Tongue (tissue), 1 donor: ENCODE measurements at regions not wholly inside any gene's neighbourhood (a gene's known extent, or its start where the extent isn't known, plus 50 kb on each side); places are given as distances from the start of the nearest gene placed in this dataset.
A peak's percentile ranks its signal among the peaks of the same experiment; 100 is the strongest.
"Not testable (repeated sequence)": the region's sequence is repeated elsewhere in the genome, so short reads cannot be mapped to it uniquely, and the experiment has no call there.

ENCODE experiments used
- DNase-seq: peaks from one replicate; pipeline ENCODE4 v3.0.0-alpha.2; 2015

DNA sequence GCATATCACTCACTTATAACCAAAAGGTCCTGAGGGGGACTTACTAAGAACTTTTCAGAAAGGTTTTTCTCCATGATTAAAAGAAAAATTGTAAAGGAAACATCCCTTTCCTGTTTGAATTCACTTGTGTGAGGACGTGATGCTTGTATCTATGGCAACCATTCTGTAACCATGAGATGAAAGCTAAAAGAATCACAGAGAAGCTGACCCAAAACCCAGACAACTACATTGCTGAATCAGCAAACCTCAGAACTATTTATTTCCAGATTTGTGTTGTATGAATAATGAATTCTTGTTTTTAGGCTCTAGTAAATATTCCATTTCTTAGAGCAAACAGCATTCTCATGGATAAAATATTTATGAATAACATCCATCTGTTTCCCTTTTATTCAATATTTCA, 91.2 kb downstream of the RCHY1 start:
- DNase-seq: no peak

DNA sequence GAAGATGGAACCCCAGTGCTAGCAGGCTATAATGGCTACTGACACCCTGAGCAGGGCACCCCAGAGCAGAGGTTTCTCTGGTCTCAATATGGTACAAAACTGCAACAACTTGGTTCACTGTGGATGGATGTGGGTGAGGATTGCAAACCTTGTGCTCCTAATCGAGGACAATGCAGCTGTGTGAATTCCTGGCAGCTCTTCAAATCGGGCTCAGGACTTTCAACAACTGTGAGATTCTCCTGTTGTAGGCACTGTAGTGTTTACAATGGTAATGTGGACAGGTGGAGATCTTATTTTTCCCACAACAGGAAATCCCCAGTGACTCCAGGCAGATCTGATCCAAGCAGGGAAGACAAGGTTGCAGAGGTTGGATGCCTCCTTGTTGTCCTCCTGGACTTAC, 101.5 kb downstream of the RCHY1 start:
- DNase-seq: peak; percentile 50

DNA sequence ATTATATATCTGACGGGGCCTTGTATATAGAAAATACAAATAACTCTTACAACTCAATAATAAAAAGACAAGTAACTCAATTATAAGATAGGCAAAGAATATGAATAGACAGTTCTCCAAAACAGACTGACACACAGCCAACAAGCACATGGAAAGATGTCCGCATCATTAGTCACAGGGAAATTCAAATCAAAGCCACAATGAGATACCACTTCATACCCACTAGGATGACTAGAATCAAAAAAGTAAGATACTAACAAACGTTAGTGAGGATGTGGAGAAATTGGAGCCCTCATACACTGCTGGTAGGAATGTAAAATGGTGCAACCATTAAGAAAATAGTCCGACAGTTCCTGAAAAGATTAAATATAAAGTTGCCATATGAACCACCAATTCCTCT, 115.7 kb downstream of the RCHY1 start:
- no peak for DNase-seq

DNA sequence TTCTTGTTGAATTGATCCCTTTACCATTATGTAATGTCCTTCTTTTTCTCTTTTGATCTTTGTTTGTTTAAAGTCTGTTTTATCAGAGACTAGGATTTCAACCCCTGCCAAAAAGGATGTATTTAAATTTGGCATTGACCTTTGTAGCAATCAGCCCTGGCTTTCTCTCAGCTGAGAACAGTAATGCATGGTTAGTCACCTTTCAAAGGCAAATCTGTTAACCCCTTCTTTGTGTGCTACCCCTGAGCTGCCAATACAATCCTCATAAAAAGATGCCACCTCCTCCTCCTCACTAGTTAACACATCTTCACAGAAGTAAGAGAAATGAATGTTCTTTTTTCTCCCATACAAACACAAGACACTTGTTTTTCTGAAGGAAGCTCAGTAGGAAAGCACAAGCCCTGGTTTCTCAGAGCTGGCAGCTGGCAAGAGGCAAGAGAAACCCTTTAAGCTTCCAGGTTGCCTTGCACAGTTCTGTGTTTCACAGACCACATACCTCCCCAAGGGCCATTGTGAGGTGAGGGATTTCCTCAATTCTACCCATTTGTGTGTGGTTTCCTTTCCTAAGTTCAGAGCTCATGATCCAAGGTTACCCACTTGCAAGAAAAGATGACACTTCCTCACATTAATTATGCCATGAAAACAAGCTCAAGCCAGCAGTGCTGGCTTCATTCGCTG, 122.6 kb downstream of the RCHY1 start:
- DNase-seq: no peak

DNA sequence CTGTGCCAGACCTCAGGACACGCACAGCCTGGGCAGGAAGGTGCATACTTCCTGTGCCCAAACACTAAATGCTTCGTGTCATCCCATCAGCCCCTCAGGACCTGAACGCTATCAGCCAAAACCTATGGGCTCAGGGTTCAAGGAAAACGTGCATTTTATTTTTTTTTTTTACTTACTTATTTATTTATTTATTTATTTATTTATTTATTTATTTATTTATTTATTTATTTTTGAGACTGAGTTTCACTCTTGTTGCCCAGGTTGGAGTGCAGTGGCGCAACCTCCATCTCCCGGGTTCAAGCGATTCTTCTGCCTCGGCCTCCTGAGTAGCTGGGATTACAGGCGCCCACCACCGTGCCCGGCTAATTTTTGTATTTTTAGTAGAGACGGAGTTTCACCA, 127.8 kb downstream of the RCHY1 start:
- DNase-seq: not testable (repeated sequence)

DNA sequence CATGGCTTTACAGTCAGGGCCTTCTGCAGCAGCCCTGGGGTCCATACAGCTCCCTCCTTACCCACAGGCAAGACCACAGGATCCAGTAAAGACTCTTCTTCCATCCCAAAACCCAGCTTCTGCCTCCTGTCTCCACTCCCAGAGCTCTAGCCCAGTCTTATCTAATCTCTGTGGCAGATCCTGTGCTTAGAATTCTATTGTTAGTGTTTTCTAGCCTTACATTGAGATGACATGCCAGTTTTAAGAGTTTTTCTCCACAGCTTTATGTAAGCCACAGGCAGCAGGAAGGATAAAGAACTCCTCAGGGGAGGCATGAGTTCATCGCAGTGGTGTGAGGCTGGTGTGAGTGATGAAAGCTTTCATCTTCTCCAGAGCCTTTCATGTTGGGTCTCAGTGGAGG, 129.1 kb downstream of the RCHY1 start:
- no peak for DNase-seq

DNA sequence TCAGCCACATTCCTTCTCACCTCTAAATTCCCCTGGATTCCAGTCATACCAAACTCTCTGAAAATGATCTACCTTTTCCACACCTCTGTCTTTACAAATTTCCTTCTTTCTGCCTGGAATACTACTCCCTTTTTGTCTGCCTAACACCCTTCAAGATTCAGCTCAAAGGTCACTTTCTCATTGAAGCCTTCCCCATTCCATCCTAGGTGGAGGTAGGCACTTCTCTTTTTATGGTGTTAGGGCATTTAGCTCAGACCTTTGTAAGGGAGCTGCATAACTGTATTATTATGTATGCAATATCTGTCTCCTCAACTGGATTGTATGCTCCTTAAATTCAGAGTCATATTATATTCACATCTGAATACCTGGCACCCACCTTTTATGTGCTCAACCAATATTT, 137.7 kb downstream of the RCHY1 start:
- DNase-seq: no peak

DNA sequence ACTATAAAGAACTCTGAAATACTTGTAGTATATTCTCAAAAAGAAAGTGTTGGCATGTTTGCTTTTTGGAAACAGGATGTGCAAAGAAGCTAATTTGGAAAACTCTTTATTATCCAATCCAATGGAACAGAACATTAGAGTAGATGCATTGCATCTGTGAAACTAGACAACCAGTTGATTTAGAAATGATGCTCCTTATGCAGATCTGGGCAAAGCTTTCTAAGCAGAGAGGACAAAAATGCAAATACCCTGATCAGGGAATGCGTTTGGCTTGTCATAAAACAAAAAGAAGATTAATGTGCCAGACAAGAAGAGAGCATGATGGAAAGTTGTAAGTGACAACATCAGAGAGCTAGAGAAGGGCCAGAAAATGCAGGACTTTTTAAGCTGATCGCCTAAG, 142.3 kb downstream of the RCHY1 start:
- DNase-seq: peak; percentile 9

DNA sequence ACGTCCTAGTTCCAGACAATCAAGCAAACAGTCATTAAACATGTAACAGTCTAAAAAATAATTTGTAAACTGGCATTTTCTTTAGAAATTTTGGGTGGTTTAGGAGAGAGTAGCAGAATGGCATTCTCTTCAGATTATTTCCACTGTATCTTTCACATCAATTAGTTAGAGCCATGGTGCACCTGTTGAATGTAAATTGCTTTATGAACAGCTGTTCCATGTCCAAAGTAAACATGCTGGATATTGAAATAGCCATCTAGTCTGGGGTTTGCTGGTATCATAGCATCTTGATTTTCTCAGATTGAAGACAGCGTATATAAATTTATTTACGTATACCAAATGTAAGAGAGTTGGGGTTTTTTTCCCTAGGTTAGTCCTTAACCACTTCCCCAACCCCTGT, 143.6 kb downstream of the RCHY1 start:
- DNase-seq: peak; percentile 85

DNA sequence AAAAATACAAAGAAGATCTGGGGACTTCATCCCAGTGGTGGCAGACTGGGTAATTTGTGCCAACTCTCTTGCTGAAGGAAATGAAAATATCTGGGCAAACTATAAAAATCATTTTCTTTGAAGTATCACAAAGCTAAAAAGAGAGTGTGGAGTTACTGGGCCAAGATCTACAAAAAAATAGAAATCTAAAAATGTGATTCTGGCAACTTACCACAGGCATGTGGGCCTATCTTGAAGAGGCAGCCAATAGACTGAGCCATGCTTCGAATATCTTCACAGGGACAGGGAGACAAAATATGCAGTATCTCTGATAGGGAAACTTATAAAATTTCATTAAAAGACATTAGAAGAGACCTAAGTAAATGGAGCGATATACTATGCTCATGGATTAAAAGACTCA, 168.8 kb downstream of the RCHY1 start:
- no peak for DNase-seq

DNA sequence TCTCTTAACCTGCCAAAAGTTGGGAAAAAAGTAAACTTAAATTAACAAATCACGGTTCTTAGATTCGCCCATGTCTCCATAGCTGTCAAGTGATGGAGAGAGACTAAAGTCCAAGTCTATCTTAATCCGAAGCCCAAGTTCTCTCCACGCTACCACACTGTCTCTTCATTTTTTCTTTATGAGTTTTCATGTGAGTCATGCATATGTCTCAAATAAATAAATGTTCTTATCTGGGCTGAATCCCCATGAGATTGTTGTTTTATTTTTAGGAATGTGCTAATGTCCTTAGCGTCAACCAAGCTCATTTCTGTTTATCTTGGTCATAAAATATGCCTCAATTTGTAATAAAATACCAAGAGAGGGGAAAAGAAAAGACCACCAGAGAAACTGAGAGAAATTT, 169.3 kb downstream of the RCHY1 start:
- DNase-seq: no peak

DNA sequence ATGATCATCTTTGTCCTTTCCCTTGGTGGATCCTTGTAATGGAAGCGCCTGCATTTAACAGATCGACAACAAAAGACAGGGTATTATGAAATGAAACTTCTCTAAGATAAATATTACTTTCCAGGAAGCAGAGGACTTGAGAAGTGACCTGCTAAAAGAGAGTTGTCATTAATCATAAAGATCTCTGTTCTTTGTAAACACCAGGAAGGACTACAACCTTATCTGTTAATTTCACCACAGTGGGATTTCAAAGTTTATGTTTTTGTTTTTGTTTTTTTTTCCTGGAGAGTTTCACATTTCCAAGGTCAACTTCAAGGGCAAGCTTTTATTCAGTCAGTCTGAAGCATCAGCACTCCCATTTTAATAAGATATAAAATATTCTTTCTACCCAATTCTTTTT, 170.9 kb downstream of the RCHY1 start:
- no peak for DNase-seq

DNA sequence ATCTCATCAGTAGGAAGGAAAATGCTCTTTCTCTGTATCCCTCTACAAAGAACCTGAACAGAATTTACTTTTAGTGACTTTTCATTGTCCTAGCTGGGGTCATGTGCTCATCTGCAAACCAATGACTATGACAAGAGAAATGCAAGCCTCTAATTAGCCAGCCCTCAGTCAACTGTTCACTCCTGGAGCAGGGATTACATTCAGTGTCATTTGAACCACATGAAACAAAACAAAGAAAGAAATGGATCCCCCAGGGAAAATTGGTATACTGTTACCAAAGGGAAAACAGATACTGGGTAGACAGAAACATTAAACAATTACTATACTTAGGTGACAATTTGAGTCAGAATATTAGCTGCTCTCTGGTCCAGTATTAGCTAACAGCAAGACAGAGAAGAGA, 173.6 kb downstream of the RCHY1 start:
- DNase-seq: no peak

DNA sequence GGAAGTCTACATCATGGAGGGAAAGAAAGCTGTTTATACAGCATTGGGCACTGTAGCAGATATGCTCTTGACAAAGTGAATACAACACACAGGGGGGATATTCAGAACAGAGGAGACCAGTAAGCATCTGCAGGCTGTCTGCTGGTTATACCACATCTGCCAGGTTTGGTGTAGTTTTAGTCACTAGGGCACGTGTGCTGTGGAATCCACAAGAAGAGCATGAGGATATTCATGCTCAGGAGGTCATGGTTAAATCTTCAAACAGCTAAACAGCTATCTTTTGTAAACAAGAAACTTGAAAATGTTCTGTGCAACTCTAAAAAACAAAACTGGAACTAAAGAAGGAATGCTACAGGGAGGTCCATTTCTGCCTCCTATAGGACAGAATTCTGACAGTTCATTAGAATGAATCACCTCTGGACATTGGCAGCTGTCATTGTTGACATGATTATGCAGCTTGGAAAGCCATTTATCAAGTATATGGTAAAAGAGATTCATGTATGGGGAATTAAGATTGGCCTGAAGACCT, 175.8 kb downstream of the RCHY1 start:
- DNase-seq: no peak

DNA sequence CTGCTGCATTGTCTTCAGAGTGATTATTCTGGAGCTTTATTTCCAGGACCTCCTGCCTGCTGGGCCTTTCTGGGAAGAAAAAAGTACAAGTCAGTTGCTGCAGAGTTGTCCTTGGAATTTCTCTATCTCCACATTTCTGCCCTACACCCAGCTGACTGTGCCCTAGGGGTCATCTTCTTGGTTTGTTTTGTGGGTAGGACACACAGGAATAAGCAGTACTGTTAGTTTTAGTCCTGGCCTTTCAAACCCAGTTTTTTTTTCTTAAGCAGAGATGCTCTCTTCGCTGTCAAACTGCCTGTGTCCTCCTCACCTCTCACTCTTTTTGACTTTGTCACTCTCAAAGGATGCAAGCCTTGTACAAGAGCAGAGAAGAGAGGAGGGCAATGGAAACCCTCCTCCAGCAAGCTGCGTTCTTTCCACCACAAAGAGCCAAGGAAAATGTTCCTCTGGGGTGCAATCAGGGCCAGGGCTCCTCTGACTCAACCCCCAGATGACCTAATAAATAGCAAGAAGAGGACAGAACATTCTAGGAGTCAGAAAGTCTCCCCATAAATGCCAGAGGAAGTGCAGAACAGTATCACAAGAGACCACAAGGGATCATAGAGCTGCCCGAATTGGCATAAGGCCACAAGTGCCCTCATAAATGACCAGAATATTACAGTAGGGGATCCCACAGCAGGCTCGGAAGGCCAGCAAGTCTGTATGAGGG, 186.2 kb downstream of the RCHY1 start:
- DNase-seq: no peak

DNA sequence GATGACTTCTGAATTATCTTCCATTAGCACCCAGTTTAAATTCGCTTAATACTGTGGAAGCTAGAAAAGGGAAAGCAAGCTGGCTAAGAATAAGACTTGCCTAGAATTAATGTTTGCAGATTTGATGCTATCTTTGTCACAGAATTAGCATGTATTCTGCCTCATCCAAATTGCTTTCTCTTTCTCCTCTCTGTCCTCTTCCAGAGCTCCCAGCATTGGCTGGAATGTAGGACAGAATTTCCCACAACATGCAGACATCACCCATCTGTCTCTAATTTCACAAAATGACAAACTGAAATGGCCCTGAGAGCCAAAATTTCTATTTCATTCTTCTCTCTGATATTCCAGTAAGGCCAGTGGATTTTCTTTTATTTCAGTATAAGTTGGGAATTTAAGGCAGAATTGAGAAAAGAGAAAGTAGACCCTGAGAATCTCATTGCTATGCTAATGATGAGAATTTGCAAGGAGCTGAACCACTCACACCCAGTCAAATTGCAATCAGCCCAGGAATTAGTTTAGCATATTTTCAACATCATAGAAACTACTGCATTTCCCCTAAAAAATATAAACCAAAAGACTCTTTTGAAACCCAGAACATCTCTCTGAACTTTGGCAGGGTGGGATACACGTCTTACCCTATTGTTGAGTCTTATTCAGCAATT, 188.8 kb downstream of the RCHY1 start:
- no peak for DNase-seq

DNA sequence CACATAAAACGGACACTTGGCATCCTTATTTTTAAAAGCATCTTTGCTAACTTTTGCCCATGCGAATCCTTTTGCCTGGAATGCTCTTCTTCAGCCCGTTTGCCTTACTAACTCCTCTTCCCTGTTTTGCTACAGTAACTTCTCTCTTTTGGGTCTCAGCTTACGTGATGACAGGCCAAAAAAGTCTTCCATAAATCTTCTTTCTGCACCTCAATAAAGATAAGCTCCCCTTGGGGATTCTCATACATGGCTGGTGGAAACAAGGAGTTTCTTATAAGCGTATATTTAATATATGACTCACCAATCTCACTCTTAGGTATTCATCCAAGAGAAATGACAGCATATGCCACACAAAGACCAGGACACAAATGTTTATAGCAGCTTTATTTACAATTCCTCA, 192.7 kb downstream of the RCHY1 start:
- no peak for DNase-seq

DNA sequence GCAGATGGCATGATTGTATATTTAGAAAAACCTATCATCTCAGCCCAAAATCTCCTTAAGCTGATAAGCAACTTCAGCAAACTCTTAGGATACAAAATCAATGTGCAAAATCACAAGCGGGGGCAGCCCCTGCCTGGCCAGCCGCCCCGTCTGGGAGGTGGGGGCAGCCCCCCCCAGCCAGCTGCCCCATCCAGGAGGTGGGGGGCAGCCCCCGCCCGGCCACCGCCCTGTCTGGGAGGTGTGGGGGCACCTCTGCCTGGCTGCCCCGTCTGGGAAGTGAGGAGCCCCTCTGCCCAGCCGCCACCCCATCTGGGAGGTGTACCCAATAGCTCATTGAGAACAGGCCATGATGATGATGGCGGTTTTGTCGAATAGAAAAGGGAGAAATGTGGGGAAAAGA, 196.6 kb downstream of the RCHY1 start:
- DNase-seq: not testable (repeated sequence)

DNA sequence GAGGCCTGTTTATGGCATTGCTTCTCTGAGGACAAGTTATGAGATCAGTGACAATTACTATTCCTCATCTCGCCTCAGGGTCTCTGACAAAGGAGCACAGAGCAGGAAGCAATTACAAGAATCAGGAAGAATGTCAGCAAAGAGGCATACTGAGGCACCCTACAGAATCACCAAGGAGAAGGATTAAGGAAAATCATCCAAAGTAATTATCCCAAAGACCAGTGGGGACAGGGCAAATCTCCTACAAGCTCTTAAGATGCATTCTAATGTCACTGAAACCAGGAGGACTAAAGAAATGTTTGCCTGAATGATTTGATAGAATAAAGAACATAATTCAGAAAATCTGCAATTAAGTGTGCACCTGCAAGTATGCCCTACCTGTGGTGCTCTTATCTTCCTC, 206.2 kb downstream of the RCHY1 start:
- DNase-seq: no peak

DNA sequence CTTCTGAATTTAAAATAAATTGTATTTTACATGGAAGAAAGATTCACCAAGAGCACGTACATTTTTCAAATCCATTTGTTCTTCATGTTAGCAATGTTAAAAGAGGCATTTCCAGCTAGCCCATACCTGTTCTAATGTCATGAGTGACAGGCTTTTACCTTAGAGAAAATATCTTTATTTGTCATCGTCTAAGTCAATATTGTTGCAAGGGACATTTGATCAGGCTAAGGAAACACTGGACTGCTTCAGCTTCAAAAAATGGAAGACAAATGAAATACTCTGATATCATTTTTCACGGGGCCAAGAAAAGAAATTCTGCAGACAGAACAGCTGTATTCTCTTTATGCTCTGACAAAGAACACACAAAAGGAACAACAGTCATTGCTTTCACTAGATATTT, 207.7 kb downstream of the RCHY1 start:
- peak; percentile 24 for DNase-seq

DNA sequence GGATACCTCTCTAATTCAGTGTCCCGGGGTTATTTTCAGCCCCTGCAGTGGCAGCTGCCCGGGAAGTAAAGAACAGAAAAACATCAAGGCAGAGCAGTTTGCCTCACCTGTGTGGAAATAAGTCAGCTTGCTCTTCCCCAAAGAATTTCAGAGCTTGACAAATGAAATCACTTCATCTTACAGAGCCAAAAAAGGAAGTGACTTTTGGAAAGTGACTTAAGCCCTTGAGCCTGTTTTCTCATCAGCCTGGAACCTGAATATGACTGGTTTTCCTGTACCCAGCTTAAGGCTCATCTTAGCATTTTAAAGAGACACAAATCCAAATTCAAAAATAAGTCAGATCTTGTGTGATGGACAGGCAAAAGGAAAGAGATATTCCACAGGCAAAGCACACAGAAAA, 211.6 kb downstream of the RCHY1 start:
- no peak for DNase-seq

DNA sequence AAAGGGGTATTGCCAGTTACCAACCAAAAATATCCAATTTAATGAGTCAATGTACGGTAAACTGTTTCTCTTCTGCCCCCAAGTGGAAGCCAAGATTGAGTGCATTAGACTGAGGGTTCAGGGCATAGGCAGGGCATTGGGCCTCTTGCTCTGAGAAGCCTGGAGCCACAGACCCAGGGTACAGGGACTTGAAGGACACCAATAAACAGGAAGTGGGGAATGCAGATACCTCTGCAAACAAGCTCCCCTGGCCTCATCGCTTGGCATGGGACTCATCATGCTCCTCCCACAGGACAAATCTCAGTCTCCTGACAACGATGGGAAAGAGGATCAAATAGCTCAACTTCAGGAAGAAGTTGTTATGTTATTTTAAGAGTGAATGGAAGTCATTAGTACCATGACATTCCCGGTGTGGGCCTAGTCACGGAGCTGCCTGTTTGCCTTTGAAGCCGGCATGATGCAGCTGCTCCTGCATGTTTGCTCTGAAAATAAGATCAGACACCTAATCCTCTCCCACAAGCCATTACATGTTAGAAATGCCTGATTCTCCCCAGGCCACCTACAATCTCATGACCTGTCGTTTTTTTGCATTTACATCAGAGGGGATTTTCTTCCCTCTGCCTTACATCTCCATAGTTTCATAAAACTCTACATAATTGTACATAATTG, 224.2 kb downstream of the RCHY1 start:
- DNase-seq: peak; percentile 90
